ENCODE measurements at regions not wholly inside any gene's neighbourhood (a gene's known extent, or its start where the extent isn't known, plus 50 kb on each side); places are given as distances from the start of the nearest gene placed in this dataset.

DNA sequence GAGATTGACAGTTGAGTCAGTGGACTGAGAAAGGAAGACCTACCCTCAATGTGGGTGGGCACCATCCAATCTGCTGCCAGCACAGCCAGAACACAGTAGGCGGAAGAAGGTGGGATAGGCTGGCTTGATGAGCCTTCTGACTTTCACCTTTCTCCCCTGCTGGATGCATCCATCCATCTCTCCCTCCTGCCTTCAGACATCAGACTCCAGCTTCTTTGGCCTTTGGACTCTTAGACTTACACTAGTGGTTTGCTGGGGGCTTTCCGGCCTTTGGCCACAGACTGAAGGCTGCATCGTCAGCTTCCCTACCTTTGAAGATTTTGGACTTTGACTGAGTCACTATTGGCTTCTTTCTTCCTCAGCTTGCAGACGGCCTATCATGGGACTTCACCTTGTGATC is 456.5 kb upstream of the MIS18BP1 start:
- Histone ChIP-seq H3K4me2 (ENCODE audit: insufficient read depth, low read length) (no peak overlapping the region), H3K36me3 (ENCODE audit: control insufficient read depth, insufficient read depth, low read length) (no peaks in the 10 kb centered on the region), H3K4me3 (no peak overlapping the region), H3K79me2 (ENCODE audit: control insufficient read depth, insufficient read depth, low read length) (no peaks in the 10 kb centered on the region), H3K4me1 (replicated peaks in 1 of 2; ENCODE audit: control insufficient read depth in 2 of 2, insufficient read depth in 2 of 2, low read length in 2 of 2) (no peaks in the 10 kb centered on the region), H4K20me1 (replicated peaks; ENCODE audit: control insufficient read depth, insufficient read depth, low read length) (no peaks in the 10 kb centered on the region), H2AFZ (ENCODE audit: low read depth, low read length) (no peak overlapping the region), H3K9ac (ENCODE audit: insufficient read depth in 1 of 2, low read depth in 2 of 2, low read length in 2 of 2) (no peak overlapping the region), H3K27me3 (ENCODE audit: control insufficient read depth in 2 of 2, insufficient read depth in 2 of 2, low read length in 2 of 2) (no peaks in the 10 kb centered on the region), H3K9me3 (replicated peaks; ENCODE audit: control insufficient read depth, insufficient read depth, low read depth, low read length) (no peaks in the 10 kb centered on the region), H3K27ac (ENCODE audit: extremely low read depth, low read depth, low read length) (no peak overlapping the region), H3K9me1 (ENCODE audit: control insufficient read depth, insufficient read depth, low read length) (no peaks in the 10 kb centered on the region)
- BruUV-seq (replicated peaks): no TSS peak
- FAIRE-seq: no peak
- in situ Hi-C loops (cut with MboI) (no loop called here), intact Hi-C loops (cut with micrococcal nuclease) (no loop called here)
- WGBS (ENCODE audit: insufficient coverage, low coverage, missing lambda C conversion rate): 0% methylated on average over 3 of the region's 4 CpGs
- ChIA-PET POLR2A (no interaction called here), CTCF (ENCODE audit: low intra/inter-chr PET ratio) (no interaction called here)
- DNase-seq (ENCODE audit: extremely low read depth in 1 of 4, low spot score in 3 of 4): no peak
- no peak for ATAC-seq
- TF ChIP-seq TCF3 (CRISPR knock-in tag; IDR thresholded peaks at IDR 0.05): no peak
- TF ChIP-seq KHSRP (IDR thresholded peaks at IDR 0.05): no peak
- TF ChIP-seq, protein P1, sequence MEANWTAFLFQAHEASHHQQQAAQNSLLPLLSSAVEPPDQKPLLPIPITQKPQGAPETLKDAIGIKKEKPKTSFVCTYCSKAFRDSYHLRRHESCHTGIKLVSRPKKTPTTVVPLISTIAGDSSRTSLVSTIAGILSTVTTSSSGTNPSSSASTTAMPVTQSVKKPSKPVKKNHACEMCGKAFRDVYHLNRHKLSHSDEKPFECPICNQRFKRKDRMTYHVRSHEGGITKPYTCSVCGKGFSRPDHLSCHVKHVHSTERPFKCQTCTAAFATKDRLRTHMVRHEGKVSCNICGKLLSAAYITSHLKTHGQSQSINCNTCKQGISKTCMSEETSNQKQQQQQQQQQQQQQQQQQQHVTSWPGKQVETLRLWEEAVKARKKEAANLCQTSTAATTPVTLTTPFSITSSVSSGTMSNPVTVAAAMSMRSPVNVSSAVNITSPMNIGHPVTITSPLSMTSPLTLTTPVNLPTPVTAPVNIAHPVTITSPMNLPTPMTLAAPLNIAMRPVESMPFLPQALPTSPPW (CRISPR knock-in tag; IDR thresholded peaks at IDR 0.05): no peak
- TF ChIP-seq ARID2 (IDR thresholded peaks at IDR 0.05): no peak
- TF ChIP-seq ZFP30 (CRISPR knock-in tag; IDR thresholded peaks at IDR 0.05; ENCODE audit: borderline replicate concordance): no peak
- TF ChIP-seq HDAC8 (tag; IDR thresholded peaks at IDR 0.05): no peak
- TF ChIP-seq, protein P2, sequence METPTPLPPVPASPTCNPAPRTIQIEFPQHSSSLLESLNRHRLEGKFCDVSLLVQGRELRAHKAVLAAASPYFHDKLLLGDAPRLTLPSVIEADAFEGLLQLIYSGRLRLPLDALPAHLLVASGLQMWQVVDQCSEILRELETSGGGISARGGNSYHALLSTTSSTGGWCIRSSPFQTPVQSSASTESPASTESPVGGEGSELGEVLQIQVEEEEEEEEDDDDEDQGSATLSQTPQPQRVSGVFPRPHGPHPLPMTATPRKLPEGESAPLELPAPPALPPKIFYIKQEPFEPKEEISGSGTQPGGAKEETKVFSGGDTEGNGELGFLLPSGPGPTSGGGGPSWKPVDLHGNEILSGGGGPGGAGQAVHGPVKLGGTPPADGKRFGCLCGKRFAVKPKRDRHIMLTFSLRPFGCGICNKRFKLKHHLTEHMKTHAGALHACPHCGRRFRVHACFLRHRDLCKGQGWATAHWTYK (CRISPR knock-in tag; IDR thresholded peaks at IDR 0.05): no peak
- no peak for TF ChIP-seq ZNF695 (CRISPR knock-in tag; IDR thresholded peaks at IDR 0.05)
- TF ChIP-seq POU5F1 (IDR thresholded peaks at IDR 0.05; ENCODE audit: borderline replicate concordance, low read depth, low read length, partially characterized antibody): no peak
- TF ChIP-seq NR2C1 (IDR thresholded peaks at IDR 0.05): no peak
- no peak for TF ChIP-seq NR2C1 (tag; IDR thresholded peaks at IDR 0.05)
- TF ChIP-seq ZKSCAN1 (IDR thresholded peaks at IDR 0.05; ENCODE audit: low read depth, low read length): no peak
- no peak for TF ChIP-seq NCOA4 (IDR thresholded peaks at IDR 0.05; ENCODE audit: partially characterized antibody)
